Renal pelvis (tissue), 1 donor: ENCODE measurements at regions not wholly inside any gene's neighbourhood (a gene's known extent, or its start where the extent isn't known, plus 50 kb on each side); places are given as distances from the start of the nearest gene placed in this dataset.

Experiments
- DNase-seq: peaks from one replicate; pipeline ENCODE4 v3.0.0-alpha.2; 2013

DNA sequence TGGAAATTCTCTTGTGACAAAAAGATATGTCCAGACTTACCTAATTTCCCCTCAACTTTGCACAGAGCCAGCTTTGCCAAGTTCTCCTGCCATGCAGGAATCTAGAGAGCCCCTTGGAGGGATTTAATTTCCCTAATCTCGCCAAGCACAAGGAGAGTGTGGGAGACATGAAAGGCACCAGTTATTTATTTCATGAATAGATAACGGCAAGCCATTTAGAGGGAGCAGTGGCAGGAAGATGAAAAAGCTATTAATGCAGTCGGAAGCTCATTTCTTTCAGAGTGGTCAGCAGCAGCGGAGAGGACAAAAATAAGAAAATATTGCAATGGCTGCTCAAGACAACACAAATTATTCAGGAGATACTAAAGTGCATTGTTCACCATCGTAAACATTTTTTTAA is 150.9 kb upstream of the WSCD2 start:
- DNase-seq: no peak

DNA sequence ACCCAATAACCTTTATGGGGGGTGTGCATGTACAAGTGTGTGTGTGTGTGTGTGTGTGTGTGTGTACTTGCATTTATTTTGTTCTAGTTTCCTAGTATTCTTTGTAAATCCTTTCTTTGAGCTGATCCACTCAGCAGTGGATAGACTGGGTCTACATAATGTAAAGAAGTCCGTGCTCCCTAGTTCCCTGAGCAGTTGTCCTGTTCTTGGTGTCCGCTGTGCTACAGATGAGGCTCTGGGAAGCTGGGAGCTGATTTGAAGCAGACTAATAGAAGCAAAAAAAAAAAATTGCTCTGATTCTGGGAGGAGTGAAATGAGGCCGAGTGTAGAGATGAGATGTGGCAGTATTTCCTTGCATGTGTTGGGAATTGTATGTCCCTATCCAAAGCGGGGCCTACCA is 150.4 kb upstream of the WSCD2 start:
- no peak for DNase-seq

DNA sequence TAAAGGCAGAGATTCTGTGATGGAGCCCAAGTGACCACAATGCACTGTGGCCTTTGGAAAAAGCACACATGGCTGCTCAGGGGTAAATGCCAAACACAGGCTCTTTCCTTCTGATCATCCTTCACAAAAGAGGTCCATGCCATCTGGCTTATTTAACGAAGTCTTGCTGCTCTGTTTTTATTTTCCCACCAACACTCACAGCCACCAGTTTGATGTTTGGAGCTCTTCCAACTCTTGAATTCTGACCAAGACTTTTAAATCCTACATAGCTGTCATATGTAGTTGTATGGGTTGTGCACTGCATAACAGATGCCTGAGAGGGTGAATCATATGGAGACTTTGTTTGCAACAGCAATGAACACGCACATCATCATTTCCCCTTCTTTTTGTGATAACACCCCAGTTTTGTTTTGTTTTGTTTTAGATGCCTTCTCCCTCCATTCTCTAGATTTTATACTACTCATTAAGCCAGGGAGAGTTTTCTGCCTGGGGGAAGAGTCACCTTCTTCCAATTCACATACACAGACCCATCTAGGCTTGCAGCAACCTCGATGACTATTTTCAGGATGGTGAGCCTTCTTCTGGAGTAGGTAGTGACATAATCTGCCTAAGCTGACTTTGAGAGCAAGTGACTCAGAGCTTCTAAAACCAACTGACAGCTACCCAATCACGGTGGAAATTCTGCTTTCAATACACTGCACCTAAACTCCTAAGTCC is 145.2 kb upstream of the WSCD2 start:
- DNase-seq: no peak

DNA sequence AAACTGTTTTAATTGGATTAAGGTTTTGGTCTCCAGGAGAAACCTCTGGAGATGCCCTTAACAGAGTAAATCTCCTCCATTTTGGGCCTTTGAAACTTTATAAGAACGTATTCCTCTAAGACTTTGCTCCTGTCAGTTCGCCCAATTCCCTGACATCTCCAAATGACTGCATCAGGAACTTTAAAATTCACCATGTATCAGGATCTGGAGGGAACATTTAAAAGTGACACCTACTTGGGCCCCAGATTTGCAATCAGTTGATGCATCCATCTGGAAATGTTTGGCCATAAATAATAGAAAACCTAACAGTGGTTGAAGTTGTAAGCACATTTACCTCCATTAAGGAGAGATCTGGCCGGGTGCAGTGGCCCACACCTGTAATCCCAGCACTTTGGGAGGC is 144.1 kb upstream of the WSCD2 start:
- DNase-seq: no peak

DNA sequence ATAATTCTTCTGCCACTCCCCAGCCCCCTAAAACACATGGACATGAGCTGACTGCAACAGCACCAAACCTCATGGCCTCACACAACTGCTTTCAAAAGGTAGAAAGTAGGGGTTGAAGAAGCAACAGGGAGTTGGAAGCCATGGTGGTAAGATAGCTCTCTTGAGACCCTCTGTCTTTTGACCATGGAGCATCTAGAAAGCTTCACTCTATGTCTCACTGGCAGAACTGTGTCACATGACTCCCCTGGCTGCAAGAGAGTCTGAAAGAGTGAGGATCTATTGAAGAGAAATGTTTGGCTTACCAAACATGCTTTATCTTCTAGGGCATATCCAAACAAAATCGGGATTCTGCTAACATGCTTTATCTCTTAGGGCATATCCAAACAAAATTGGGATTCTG is 142.9 kb upstream of the WSCD2 start:
- DNase-seq: no peak

DNA sequence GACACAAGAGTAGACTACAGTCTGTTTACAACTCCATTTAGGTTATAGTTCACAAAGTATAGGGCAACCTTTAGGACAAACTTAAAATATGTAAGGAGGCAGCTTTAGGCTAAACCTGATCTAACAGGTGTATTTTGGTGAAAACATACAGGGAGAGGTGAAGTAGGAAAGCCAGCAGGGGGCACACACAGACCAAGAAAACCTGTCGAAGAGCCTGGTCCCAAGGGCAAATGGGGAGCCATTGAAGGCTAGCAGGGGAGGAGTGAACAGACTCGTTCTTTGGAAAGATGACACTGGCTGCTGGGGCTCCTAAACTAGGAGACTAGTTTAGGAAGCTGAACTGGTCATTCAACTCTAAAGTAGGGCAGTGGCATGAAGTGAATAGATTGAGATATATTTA is 138.8 kb upstream of the WSCD2 start:
- DNase-seq: no peak

DNA sequence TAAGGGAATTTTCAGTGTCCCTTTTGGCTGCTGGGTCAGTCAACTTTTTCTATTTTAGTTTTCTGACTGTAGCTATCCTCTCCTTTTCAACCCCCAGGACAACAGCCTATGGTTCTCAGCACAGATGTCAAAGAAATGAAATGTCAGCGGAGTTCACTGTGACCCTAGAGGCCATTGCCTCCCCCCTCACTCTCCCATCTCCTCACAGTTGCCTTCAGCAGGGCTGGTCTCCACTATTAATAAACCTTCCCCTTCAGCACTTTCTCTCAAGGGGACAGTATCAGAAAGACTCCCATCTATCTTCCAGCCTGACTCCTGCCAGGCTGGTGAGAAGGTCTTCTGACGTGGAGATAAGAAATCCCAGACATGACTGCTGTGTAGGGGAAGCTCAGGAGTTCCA is 137.1 kb upstream of the WSCD2 start:
- no peak for DNase-seq

DNA sequence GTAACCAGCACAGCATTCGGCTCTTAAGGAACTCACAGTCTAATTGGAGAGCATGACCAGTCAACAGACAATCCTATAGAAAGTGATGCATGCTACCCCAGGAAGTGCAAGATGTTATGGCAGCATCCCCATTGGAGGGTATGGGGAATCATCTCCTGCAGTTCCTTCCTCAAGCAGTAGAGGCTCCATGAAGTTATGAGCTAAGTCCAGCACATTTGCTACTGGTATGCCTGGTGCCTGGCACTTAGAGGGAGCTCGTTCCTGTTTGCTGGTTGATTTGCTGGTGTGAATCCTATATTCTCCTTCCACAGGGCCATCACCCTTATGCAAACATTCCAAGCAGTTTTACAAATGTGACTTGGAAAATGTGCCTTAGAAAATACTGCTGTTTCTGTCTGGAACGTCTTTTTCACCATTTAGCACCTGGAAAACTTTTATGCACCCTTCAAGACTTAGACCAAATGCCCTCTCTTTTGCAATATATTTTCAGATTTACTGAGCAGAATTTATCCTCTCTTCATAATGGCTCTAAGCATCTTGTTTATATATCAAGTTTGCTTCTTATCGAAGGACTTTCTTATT is 136.1 kb upstream of the WSCD2 start:
- peak; percentile 34 for DNase-seq

DNA sequence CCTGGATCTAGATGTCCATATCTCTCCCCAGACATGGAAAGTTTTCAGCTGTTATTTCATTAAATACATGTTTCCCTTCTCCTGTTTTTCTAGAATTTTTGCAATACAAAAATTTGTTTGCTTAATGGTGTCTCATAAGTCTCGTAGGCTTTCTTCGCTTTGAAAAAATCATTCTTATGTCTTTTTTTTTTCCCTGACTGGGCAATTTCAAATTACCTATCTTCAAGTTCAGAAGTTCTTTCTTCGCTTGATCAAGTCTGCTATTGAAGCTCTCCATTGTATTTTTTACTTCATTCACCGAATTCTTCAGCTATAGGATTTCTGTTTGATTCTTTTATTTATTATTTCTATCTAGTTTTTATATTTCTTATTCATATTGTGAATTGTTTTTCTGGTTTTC is 130.2 kb upstream of the WSCD2 start:
- DNase-seq: no peak

DNA sequence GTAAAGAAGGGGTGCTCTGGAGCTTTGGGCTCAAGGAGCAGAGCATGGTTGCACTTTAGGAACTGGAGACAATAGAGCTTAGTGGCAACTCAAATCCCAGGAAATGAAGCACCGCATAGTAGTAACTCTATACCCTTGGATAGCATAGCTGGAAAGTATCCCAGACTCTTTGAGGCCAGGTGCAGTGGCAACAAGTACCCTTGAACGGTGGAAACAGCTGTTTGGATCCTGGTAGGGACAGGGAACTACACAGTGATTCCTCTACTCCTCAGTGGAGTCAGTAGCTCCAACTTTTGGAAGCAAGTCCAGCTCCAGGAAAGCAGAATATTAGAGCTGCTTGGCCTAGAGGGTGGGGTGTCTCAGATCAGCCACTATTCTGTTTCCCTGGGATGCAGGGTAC is 129.0 kb upstream of the WSCD2 start:
- DNase-seq: no peak

DNA sequence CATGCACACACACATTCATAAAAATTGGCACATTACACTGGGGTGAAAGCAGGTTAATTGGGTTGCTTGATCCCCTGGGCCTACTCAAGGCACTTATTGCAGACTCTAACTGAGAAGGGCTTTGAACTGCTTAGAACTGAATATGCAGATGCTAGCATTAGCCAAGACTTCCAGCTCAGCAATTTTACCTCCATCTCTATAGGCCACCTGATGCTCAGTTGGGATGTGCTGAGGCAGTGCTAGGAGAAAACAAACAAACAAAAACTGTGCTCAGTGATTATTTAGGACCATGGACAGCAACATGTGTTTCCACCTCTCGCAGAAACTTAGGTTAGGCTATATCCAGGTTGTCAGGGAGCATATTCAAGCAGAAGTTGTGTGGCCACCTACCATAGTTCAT is 124.8 kb upstream of the WSCD2 start:
- DNase-seq: peak; percentile 62

DNA sequence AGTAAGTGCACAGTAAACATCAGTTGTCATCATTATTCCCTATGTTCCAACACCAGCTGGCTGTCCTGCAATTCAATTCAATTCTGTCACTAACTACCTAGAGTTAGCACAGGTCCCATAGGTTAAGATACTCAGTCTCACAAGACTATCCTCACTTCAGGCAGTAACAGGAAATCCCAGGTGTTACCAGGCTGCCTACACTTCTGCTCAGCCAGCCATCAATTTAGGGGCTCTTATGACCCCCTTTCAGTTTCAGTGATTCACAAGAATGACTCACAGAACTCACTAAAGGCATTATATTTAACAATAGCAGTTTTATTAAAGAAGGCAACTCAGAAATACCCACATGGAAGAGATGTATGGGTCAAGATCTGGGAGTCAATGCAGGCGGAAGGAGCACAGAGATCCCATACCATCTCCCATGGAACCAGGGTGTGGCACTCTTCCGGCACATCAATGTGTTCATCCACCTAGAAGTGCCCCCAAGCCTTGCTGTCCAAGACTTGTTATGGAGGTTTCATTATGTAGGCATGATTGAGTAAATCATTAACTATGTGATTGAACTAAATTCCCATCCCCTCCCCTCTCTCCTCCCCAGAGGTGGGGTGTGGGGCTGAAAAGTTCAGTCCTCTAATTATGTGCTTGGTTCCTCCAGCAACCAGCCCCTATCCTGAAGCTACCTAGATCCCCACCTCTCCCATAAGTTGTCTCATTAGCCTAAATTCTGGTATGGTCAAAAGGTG is 120.8 kb upstream of the WSCD2 start:
- no peak for DNase-seq

DNA sequence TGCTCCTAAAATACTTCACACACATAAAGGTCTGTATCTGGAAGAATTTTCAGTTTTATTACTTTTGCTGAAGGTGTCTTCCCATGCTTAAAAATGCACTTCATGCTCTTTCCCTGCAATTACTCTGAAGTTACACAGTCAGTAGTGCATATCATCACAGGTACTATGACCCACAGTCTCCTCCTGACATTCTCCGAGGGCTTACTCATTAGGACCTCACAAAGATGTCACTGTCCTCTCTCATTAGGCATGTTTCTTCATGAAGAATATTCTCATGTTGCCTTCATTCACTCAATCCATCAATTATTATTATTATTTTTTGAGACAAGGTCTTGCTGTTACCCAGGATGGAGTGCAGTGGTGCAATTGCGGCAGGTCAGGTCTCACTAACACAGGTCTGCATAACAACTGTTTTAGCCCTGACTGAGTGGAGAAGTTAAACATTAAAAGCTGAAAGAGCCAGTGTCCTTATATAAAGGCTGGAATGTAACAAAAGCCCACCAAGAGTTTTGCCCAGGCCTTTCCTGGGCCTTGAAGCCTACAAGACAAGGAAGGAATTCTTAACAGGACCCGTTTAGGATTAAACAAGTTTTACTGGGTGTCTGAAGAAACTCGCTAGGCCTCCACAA is 119.5 kb upstream of the WSCD2 start:
- no peak for DNase-seq

DNA sequence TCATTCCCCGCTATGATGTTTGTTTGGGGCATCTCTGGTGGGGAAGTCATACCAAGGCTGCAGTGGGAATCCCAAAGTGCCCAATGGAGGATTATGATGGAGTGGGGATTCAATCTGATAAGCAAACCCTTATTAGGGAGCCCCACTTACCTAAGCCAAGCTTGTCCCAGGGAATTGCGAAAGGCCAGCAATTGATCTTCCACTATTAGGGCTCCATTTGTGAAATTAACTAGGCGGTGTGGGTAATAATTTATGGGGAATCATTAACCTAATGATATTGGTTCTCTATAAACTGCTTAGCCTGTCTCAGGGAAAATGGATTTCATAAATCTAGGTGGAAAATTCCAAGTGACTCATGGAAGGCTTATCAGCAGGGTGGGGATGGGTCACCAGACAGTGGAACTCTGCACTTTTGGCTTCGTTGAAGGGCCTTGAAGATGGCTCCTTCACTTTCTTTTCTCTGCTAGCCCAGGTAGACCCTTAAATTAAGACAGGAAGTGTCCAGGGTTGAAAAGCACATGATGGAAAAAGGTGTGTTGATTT is 113.0 kb upstream of the WSCD2 start:
- no peak for DNase-seq

DNA sequence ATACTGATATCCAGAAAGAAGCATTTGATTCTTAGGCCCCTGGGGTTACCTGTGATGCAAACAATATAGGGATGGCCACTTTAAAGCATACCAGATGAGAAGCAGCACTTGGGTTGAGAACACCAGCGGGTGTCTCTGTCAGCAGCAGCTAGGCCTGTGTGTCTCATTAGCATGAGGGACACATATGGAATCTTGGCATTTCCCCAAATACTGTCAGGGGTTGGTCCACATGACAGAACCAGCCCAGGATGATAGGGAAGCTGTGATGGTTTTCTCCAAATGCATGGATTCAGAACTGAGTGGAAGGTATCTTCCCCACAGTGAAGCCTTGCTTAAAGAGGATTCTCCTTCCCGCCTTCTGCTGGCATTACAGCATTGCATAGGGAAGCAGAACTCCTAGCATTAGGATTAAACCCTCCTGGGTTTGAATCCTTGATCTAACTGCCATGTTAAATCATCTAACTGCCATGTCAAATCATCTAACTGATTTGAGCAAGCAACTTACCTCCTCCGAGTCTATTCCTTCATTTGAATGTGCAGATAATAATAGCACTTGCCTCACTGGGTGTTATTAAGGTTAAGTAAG is 111.5 kb upstream of the WSCD2 start:
- no peak for DNase-seq

DNA sequence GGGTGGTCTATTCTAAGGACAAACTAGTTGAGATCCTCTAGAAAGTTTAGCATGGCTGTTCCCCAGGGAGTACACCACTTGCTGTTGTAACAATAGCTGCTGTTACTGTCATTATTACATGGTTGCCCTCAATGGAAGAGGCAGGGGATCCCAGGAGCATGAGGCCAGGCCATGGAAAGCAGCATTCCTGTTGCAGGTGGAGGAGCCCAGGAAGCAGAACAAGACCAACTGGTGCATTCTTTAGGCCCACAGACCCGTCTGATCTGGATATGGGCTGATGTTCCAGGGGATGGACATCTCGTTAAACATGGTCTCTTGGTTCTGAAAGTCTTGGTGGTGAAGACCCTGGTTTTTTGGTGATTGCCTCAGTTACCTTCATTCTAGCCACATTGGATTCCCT is 109.2 kb upstream of the WSCD2 start:
- no peak for DNase-seq

DNA sequence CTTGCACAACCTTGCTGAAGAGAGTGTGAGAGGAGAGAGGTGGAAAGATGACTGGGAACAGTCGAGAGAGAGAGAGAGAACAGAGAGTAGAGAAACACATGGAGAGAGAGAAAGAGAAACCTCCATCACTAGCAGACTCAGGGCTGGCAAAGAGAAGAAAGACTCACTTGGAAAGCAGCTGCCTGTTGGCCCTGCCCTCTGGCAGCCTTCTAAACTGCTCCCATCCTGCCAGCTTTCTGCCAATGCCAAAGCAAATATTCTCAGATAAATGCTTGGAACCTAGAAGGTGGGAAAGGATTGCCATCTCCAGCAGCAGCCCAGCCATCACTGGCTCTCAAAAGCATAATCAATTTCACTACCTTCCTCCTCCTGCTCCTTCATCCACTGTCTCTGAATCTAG is 107.9 kb upstream of the WSCD2 start:
- DNase-seq: no peak

DNA sequence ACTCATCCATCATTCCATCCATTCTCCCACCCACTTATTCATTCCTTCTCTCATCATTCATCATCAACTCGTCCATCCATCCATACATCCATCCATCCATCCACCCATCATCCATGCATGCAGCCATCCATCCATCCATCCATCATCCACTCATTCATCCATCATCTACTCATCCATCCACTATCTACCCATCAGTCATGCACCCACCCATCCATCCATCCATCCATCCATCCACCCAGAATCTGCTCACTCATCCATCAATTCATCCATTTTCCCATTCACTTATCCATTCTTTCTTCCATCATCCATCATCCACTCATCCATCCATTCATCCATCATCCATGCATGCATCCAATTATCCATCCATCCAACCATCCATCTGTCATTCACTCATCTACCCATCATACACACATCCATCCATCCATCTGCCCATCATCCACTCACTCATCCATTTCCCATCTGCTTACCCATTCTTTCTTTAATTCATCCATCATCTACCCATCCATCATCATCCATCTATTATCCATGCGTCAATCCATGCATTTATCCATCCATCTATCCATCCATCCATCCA is 107.1 kb upstream of the WSCD2 start:
- DNase-seq: no peak

DNA sequence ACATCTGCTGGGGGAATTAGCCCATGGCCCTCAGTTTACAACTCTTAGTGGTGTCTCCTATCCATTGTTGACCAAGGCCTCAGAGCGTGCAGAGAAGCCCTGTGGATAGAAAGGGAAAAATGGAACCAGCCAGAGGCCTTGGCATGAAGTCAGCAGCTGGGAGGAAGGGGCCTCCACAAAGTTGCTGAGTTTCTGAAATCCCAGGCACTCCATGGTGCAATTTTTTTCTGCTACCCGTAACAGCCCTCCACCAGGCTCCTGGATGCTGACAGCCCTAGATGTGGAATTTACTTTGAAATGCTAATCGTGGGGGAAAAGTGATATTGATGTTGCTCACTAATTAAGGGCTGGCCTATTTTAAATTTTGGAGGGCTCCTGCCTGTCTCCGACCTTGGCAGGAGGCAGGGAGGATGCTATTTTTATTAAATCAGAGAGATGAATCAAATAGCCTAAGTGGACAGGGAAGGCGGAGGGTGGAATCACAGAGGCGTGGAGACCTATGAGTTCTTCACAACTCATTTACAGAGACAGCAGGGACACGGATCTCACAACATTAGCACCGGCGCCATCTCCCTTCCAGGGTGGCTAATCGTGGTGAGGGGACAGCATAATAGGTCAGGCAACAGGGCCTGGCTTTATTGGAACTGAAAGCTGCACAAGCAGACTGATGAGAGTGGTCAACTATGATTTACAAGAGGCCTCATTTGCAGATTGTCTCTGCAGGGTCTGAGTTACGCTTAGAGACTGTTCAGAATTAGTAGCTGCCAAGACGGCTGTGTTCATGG is 99.8 kb upstream of the WSCD2 start:
- DNase-seq: peak; percentile 23

DNA sequence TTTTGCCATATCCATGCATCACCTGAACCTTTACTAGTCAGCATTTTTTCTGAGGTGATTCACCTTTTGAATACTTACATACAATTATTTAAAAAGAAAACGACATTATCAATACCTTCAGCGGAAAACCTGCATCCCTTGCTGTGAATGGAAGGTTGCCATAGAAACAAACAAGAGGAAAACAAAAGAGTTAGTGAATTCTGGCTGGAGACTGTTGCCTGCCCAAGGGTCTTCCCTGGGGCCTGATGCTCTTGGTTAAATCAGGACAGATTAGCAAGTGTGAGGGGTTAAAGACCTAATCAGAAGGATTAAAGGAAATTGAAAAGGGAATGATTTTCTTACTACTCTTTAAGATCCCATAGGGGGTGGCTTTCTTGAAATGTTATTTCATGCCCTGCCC is 96.0 kb upstream of the WSCD2 start:
- DNase-seq: no peak

DNA sequence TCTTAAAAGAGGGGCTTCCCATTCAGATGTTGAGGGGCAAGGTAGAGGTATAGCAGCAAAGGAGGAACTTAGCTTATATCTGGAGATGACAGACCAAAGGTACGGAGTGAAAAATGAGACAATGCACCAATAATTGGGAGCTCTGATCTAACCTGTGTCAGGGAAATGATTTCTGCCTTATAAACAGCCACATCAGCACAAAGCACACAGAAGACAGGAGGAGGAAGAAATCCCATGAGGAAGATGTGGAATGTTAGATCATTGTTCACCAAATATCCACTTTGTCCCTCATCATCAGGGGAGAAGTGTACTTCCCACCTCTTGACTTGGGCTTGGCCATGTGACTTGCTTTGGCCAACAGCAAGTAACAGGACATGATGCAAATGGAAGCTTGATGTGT is 93.7 kb upstream of the WSCD2 start:
- DNase-seq: no peak
